CD4-positive, alpha-beta T cell treated with Interleukin-4 for 4 hours (primary cell): ENCODE measurements at regions not wholly inside any gene's neighbourhood (a gene's known extent, or its start where the extent isn't known, plus 50 kb on each side); places are given as distances from the start of the nearest gene placed in this dataset.
"Not testable (repeated sequence)": the region's sequence is repeated elsewhere in the genome, so short reads cannot be mapped to it uniquely, and the experiment has no call there.

ENCODE experiments used
- DNase-seq: peaks from one replicate; pipeline ENCODE4 v3.0.0-alpha.2; 2020

DNA sequence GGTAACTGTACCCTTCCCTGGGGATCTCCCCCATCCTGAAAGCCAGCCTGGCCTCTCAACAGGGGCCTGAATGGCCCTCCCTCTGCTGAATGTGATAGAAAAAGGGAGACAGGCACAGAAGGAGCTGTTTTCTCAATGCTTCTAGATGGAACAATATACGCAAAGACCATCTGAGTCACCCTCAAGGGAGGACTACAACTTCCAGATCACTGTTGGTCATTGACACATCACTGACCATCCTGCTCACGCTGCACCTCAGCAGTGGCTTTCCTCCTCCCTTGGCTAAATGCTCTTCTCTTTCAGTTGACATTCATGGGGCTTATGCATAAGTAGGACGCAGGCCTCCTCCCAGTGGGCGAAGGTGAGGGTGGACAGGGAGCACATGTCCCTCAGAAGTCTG lies 112.2 kb upstream of the SHB start:
- no peak for DNase-seq

DNA sequence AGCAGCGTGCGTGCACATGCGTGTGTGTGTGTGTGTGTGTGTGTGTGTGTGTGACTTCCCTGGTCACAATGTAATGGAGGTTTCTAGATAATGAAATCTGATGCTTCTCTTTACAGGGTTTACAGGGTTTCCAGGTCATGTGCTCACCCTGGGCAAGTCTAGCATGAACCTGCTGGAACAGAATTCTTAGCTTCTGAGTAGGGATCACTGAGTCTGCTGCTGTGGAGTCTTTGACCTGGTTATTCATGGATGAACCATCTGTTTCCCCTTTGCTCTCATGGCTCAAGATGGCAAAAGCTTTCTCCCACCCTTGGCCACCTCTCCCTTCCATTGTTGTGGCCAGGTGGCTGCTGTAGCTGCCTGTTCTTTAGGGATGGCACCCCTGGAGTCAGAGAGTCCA lies 111.6 kb upstream of the SHB start:
- DNase-seq = no peak

DNA sequence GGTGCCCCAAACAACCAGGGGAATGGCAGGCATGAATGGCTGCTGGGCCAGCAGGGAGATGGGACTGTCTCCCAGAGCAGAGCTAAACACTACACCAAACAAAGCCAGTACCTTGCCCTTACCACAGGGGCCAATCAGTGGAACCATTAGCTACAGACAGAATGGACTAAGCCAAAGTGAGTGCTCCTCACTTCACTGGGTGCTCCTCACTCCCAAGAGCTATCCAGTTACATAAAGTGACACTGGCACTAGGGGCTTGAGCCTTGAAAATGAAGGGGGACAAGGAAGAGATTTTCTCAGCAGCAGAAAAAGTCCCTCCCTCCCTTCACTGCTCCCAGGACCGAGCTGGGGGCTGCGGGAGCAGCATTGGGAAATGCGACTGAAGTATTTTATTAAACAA lies 110.9 kb upstream of the SHB start:
- no peak for DNase-seq

DNA sequence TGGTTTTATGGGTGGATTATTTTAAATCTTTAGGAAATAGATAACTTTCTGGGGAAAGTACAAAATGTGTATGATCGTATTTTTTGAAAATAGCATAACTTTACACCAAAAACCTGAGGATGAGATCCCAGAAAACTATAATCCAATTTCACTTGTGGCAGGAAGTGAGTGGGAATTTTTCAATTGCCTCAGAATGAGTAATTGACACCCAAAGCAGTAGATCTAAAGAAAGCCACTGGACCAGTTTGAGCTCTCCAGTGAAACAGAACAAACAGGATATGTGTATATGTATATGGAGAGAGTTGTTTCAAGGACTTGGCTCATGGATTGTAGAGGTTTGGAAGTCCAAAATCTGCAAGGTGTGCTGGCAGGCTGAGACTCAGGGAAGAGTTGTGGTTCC lies 109.2 kb upstream of the SHB start:
- DNase-seq = no peak

DNA sequence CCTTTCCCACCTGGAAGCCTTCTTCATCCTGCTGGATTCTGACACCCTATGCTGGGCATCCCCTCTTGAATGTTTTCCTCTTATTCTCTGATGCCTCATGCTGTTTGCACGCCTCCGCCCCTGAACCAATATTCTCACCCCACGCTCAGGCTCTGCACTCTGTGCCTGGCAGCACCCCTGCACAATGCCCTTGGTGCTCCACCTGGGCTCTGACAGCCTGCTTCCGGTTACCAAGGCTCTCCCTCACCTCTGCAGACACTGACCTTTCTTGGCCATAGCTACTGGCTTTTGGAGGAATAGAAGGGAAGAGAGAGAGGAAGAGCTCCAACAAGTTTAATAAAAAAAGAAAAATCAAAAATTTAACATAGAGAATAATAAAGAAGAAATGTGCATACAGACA lies 108.7 kb upstream of the SHB start:
- DNase-seq = no peak

DNA sequence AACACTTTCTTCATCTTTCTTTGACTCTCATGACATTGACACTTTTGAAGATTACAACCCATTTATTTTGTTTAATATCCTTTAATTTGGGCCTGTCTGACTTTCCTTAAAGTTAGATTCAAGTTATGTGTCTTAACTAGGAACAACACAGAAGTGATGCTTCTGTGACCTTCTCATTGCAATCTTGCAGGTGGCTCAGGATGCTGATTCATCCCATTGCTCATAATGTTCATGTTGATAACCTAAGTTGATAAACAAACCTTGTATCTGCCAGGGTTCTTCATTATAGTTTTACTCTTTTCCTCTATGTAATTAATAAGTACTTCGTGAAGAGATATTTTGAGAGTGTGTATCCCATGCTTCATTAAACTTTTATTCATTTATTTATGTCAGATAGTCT lies 107.2 kb upstream of the SHB start:
- no peak for DNase-seq

DNA sequence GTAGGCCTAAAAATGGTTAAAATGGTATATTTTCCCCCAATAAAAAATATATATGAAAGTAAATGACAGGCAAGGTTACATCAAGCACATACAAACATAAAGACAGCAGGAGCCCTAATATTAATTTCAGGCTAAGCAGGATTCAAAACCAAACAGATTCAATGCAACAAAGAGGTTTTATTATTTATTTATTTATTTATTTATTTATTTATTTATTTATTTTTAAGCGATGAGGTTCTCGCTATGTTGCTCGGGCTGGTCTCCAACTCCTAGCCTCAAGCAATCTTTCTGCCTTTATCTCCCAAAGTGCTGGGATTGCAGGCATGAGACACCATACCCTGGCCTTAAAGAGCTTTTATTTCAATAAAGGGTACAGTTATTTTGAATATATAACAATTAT lies 106.4 kb upstream of the SHB start:
- DNase-seq = no peak

DNA sequence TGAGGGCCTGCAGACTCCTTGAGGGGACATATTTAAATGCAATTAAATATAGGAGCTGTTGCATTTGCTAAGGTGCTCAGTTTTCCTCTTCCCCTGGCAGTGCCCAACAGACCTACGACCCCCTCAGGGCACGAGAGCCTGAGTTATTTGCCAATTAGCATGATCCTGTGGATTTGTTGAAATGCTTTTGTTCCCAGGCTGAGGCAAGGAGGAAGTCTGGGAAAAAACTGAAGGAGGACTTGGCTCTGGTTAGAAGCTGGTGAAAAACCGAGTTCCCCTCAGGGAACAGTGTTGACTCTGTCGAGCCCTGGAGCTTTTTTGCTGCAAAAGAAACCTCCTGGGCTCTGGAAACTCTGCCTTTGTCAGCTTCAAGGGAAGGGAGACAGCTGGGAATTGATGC lies 103.6 kb upstream of the SHB start:
- no peak for DNase-seq

DNA sequence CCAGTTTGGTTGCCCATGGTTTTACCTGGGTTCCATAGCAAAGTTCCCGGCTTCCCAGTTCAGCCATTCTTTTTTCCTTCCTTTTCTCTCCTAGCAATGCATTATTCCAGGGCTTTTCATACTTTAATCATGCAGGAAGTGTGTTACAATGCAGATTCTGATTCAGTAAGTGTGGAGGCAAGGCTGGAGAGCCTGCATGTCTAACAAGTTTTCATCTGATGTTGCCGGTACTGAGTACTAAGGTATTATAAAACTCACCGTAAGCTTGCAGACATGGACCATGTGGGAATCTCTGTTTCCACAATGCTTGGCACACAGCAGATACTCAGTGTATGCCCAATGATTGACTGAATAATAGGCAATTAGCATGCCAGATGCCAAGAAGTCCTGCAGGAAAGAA lies 102.9 kb upstream of the SHB start:
- DNase-seq = no peak

DNA sequence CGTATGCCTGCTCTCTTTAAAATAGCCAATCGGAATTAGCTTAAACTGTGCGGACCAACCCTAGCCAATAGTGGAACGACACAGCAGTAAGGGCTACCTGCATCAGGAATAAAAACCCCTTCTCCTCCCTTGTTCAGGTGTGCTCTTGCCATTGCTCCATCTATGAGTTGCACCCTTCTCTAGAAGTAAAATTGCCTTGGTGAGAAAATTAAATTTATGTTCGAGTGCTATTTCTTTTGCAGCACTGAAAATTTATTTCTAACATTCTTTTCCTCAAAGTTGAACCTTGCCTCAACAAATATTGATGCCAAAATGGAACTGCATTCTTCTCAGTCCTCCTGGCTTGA lies 102.5 kb upstream of the SHB start:
- no peak for DNase-seq

DNA sequence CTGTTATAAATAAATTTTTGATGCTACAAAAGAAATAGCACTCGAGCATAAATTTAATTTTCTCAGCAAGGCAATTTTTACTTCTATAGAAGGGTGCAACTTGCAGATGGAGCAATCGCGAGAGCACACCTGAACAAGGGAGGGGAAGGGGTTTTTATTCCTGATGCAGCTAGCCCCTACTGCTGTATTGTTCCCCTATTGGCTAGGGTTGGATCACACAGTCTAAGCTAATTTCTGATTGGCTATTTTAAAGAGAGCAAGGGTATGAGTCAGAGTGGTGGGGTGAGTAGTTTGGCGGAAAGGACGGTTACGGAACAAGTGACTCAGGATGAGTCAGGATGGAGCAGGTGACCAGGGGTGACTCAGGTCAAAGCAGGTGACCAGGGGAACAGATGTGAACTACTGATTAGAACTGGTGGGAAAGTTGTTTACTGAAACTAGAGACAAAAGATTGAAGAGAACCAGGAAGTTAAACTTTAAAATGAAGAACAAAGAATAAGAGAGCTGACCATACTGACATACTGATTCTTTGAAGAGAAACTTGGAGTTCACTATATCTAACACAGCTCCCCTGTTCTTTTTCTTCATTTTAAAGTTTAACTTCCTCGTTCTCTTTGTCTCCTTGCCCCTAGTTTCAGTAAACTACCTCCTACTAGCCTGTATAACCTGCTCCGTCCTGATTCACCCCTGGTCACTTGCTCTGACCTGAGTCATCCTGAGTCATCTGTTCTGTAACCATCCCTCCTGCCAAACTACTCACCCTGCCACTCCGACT lies 101.9 kb upstream of the SHB start:
- DNase-seq = not testable (repeated sequence)

DNA sequence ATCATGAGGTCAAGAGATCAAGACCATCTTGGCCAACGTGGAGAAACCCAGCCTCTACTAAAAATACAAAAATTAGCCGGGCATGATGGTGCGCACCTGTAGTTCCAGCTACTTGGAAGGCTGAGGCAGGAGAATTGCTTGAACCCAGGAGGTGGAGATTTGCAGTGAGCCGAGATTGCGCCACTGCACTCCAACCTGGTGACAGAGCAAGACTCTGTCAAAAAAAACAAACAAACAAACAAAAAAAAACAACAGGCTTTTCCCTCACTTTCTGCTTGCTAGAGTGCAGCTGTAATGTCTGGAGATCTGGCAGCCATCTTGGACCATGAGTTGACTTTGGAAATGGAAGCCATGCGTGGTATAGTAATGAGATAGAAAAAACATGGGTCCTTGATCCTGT lies 101.1 kb upstream of the SHB start:
- not testable (repeated sequence) for DNase-seq

DNA sequence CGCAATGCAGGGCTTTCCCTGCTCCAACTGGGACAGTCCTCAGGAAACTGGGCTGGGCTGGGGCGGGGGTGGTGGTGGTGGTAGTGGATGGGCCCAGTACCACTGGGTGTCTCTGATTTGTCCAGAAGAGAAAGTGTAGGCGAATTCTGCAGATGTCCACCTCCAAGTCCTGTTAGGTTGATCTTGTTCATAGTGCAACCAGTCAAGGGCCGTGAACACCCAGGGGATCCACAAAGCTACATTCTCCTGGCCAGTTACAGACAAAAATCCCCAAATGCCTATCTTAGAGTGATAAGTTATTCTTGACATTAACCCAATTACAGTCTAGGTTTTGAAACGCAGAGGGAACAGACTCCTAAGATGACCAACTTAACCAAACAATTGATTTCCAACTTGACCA lies 97.5 kb upstream of the SHB start:
- no peak for DNase-seq

DNA sequence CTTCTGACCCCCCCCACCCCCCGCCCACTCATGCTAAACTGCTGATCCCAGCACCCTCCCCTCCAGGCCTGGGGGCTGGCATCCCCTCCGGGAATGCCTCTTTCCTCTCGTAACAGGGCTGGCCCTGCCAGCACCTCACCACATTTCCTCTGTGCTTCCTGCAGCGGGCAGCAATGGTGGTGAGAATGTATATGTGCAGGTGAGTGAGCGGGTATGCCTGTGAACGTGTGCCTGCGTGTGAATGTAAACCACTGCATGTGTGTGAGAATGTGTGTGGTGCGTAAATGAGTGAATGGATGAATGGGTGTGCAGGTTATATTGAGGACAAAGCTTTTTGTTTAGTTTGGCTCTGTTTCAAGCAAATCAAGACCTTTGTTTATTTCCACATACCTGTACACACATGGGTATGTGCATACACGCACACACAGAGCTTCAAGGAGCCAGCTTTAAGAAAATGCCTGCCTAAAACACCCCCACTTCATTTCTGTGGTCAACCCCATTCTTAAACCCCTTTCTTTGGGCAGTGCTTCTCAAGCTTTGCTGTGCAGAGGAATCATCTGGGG lies 95.7 kb upstream of the SHB start:
- no peak for DNase-seq

DNA sequence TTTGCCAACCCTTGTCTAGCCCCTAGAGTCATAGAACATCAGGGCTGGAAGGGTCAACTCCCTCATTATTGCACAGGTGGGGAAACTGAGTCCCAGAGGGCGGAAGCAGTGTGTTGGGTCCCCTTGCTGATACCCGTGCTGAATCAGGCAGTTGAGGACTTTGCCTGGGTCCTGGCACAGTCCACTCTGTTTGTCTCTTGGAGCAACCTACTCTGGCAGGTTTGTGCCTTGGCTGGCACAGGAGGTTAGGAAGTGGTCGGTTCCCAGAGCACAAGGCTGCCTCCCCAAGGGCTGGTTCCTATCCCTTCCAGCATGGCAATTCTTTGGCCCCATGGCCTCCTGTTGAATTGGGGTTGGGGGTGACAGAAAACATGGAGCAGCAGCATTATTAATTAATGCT lies 94.5 kb upstream of the SHB start:
- DNase-seq = no peak

DNA sequence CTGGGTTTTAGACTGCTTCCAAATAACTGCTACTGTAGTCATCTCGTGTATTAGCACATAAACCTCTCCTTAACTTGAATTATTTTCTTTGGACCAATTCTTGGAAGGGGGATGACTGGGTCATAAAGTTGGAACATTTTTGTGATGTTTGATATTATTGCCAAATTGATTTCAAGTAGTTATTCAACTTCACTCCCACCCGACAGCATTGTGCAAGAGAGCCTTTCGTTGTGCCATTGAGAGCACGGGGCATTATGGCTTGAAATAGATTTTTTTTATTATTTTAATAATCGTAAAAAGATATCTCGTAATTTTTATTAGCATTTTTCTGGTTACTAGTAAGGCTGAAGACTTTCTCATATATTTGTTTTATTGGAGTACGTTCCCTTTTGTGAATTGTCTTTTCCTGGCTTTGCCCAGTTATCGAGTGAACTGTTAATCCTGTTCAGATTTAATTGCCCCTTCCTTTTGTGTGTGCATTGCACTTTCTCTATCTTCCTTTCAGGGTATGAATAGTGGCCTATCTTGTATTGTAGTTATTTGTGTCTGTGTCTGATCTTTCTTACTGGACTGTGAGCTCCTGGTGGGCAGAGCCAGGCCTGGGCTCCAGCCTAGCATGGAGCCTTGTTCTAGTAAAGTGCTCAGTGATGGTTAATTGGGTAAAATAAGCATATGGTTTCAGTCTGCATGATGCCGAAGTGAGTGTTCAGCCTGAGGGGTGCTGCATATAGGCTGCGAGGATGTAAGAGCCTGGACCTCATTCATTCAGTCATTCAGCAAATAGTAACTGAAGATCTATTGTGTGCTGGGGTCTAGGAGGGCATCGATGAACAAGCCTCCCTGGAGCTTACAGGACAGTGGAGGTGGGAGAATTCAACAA lies 93.5 kb upstream of the SHB start:
- DNase-seq = no peak

DNA sequence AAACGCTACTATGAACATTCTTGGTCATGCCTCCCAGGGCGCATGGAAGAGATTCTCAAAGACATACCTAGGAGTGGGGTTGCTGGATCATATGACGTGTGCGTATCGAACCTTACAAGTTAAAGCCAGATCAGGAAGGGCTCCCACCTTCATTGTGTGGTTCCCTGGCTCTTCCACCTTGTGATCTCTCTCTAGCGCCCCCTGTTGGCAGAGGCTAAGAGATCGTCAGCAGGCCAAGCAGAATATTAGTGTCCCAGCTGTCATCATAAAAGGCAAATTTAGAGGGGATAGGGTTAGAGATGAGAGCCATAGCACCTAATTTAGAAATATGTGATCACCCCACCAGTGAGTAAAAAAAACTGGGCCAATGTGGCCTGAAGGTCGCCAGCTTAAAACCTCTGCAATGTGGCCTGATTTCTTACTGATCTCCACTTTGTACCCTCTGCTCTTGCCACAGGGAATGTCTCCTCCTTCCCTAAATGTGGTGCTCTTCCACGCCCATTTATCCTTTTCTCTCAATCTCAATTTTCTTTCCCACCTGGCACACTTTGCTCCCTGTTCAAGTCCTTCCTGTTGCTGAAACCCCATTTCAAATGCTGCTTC lies 91.7 kb upstream of the SHB start:
- peak; percentile 41 for DNase-seq

DNA sequence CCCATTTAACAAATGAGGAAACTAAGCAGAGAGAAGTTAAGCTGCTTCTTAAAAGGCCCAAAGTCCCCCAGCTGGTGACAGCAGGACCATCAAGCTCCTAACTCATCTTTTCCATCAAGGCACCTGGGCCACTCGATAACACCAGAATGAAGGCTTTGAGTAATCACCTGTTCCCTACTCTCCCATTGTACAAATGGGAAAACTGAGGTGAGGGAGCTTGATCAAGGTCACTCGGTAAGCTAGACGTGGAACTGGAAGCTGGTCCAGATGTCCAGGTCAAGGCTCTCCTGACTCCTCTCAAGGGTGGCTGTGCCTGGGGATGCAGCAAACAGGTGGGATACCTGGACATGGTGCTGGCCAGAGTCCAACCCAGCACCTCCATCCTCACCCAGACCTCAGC lies 90.6 kb upstream of the SHB start:
- no peak for DNase-seq

DNA sequence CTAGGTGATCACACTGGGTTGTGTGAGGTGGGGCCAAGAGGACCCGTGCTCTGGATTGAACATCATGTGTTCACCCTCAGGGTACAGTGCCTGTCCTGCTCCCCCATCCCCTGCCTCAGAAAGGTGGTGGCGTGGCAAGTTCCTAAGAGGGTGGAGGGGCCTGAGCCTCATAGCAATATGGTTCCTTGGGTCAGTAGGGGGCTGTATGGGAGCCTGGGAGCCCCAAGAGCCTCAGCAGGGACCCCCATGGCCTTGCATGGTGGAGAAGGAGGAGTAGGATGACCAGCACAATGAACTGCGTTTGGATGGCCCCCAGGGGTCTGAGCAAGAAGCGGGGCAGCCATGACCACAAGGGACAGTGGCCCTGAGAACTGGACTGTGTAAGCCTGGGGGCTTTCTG lies 89.6 kb upstream of the SHB start:
- DNase-seq = no peak

DNA sequence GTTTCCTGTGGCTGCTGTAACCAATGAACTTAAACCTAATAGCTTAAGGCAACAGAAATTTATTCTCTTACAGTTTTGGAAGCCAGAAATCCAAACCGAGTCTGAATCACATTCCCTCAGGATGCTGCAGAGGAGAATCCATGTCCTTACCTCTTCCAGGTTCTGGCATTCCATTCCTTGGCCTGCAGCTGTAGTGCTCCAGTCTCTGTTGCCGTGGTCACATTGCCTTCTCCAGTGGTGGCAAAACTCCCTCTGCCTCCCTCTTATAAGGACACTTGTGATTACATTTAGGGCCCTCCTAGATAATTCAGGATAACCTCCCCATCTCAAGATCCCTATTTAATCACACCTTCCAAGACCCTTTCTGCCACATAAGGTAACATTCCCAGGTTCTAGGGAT lies 88.7 kb upstream of the SHB start:
- DNase-seq = no peak

DNA sequence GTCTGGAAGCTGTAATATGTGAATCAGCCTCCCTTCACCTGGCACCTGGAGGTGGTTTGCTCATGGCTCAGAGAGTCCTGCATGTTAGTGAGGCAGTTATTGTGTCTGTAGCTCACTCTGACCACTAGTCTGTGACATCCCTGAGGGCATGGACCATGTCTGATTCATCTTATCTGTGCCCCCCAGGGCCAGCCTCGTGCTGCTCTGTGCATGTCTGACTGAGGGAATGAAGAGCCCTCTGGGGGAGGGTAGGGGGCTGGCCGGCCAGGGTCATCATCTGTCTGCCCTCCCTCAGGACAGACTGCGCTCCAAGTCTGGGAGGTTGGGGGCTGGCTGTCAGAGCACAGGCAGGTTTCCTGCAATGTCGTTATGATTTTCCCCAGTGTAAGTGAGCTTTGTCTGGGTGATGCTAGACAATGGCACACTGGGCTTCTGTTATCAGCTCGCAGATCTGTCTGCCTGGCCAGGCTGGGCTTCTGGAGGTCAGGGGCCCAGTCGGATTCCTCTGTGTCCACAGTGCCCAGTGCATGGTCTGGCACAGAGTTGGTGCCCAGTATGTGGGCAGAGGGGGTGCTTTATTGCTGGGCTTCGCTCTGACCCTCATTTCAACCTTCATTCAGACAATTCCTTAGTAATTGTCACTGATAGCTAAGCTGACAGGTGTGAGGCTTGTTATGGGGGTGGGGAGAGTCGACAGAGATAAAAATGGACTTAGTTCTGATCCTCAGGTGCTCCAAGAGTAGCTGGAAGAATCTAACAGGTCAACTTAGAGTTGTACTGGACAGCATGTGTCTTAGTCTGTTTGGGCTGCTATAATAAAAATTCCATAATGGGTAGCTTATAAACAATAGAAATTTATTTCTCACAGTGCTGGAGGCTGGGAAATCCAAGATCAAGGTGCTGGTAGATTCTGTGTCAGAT lies 85.7 kb upstream of the SHB start:
- no peak for DNase-seq

DNA sequence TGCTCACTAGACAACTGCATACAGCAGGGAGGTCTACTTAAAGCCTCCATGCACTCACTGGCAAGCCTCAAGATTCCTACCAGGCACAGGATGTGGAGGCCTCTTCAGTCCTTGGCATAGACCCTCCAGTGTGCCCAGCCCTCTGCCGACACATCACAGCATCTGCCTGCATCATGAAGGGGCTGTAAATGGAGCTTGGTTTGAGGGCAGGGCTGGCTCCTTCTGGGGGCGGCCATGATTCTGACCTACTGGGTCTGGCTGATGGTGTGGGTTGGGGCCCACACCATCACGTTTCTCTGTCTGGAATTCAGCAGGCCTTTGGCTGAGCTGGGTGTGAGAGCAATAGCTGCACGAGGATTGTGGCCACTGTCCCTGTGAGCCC lies 84.9 kb upstream of the SHB start:
- DNase-seq = no peak
